ENCODE measurements at regions not wholly inside any gene's neighbourhood (a gene's known extent, or its start where the extent isn't known, plus 50 kb on each side); places are given as distances from the start of the nearest gene placed in this dataset.

- Histone ChIP-seq H3K9me3 (no peaks in the 10 kb centered on the region), H3K4me3 (no peak overlapping the region), H3K27me3 (no peaks in the 10 kb centered on the region), H3K27ac (no peak overlapping the region), H3K4me1 (no peaks in the 10 kb centered on the region), H3K36me3 (no peaks in the 10 kb centered on the region)
- DNase-seq (ENCODE audit: low spot score in 2 of 2) = no peak
- intact Hi-C loops (cut with DNase I; ENCODE audit: low total_unique reads) = no loop called here
- TF ChIP-seq CTCF (IDR thresholded peaks at IDR 0.05) (no peak), POLR2AphosphoS5 (IDR thresholded peaks at IDR 0.05) (no peak), POLR2A (IDR thresholded peaks at IDR 0.05) (no peak)
Measured at GRCh38 chr2:502831-503230, 174.4 kb downstream of the TMEM18 start.

- H3K36me3 ChIP-seq = no peaks in the 10 kb centered on the region
- no peak overlapping the region for H3K27ac ChIP-seq
- H3K27me3 ChIP-seq = no peaks in the 10 kb centered on the region
- no peaks in the 10 kb centered on the region for H3K9me3 ChIP-seq
- DNase-seq (ENCODE audit: low spot score in 2 of 2) = no peak
- H3K4me1 ChIP-seq = no peaks in the 10 kb centered on the region
- intact Hi-C loops (cut with DNase I; ENCODE audit: low total_unique reads) = no loop called here
- no peak overlapping the region for H3K4me3 ChIP-seq
- TF ChIP-seq POLR2A (IDR thresholded peaks at IDR 0.05) (no peak), POLR2AphosphoS5 (IDR thresholded peaks at IDR 0.05) (no peak), CTCF (IDR thresholded peaks at IDR 0.05) (no peak)
Measured at GRCh38 chr2:501667-502066, 175.5 kb downstream of the TMEM18 start.

GRCh38 chr2:501130-501529 is 176.1 kb downstream of the TMEM18 start:
- intact Hi-C loops (cut with DNase I; ENCODE audit: low total_unique reads) = no loop called here
- no peak overlapping the region for H3K27ac ChIP-seq
- H3K4me3 ChIP-seq = no peak overlapping the region
- no peaks in the 10 kb centered on the region for H3K27me3 ChIP-seq
- H3K4me1 ChIP-seq = no peaks in the 10 kb centered on the region
- TF ChIP-seq POLR2A (IDR thresholded peaks at IDR 0.05) (no peak), POLR2AphosphoS5 (IDR thresholded peaks at IDR 0.05) (no peak), CTCF (IDR thresholded peaks at IDR 0.05) (no peak)
- no peaks in the 10 kb centered on the region for H3K9me3 ChIP-seq
- no peaks in the 10 kb centered on the region for H3K36me3 ChIP-seq
- DNase-seq (ENCODE audit: low spot score in 2 of 2) = no peak

- H3K9me3 ChIP-seq = no peaks in the 10 kb centered on the region
- DNase-seq (ENCODE audit: low spot score in 2 of 2) = no peak
- H3K4me1 ChIP-seq = no peaks in the 10 kb centered on the region
- TF ChIP-seq CTCF (IDR thresholded peaks at IDR 0.05) = no peak
- no peak for TF ChIP-seq POLR2AphosphoS5 (IDR thresholded peaks at IDR 0.05)
- TF ChIP-seq POLR2A (IDR thresholded peaks at IDR 0.05) = no peak
- intact Hi-C loops (cut with DNase I; ENCODE audit: low total_unique reads) = no loop called here
- H3K27ac ChIP-seq = no peak overlapping the region
- no peaks in the 10 kb centered on the region for H3K27me3 ChIP-seq
- no peaks in the 10 kb centered on the region for H3K36me3 ChIP-seq
- no peak overlapping the region for H3K4me3 ChIP-seq
Measured at GRCh38 chr2:499726-500125, 177.5 kb downstream of the TMEM18 start.

GRCh38 chr2:498493-499178 is 178.6 kb downstream of the TMEM18 start:
- no peak overlapping the region for H3K4me3 ChIP-seq
- no peak for DNase-seq (ENCODE audit: low spot score in 2 of 2)
- H3K36me3 ChIP-seq = no peaks in the 10 kb centered on the region
- no peaks in the 10 kb centered on the region for H3K4me1 ChIP-seq
- intact Hi-C loops (cut with DNase I; ENCODE audit: low total_unique reads) = no loop called here
- no peaks in the 10 kb centered on the region for H3K9me3 ChIP-seq
- no peaks in the 10 kb centered on the region for H3K27me3 ChIP-seq
- no peak overlapping the region for H3K27ac ChIP-seq
- no peak for TF ChIP-seq CTCF (IDR thresholded peaks at IDR 0.05)
- no peak for TF ChIP-seq POLR2AphosphoS5 (IDR thresholded peaks at IDR 0.05)
- no peak for TF ChIP-seq POLR2A (IDR thresholded peaks at IDR 0.05)
